Chondrocyte (in vitro differentiated cells): ENCODE measurements at regions not wholly inside any gene's neighbourhood (a gene's known extent, or its start where the extent isn't known, plus 50 kb on each side); places are given as distances from the start of the nearest gene placed in this dataset.

ENCODE experiments used
- DNase-seq: peaks from one replicate; pipeline ENCODE4 v3.0.0; 2021; ENCODE audit warnings: mixed read lengths, low spot score
- H3K27ac Mint-ChIP-seq: one replicate; pipeline ENCODE4 v1.8.0; 2021; ENCODE audit warnings: mild to moderate bottlenecking, moderate library complexity, mixed read lengths; ENCODE audit not compliant: unreplicated experiment
- H3K27me3 Mint-ChIP-seq: 2 replicates; pipeline ENCODE4 v1.8.0; 2021; ENCODE audit warnings: low read depth, mixed read lengths
- H3K36me3 Mint-ChIP-seq: 2 replicates; pipeline ENCODE4 v1.8.0; 2021; ENCODE audit warnings: low read depth, mixed read lengths
- H3K4me1 Mint-ChIP-seq: 2 replicates; pipeline ENCODE4 v1.8.0; 2021; ENCODE audit warnings: low read depth, mild to moderate bottlenecking, mixed read lengths
- H3K4me3 Mint-ChIP-seq: one replicate; pipeline ENCODE4 v1.8.0; 2021; ENCODE audit warnings: mild to moderate bottlenecking, moderate library complexity, mixed read lengths; ENCODE audit not compliant: unreplicated experiment
- H3K9me3 Mint-ChIP-seq: 2 replicates; pipeline ENCODE4 v1.8.0; 2021; ENCODE audit warnings: low read depth, mixed read lengths
- TF ChIP-seq, protein P1 (sequence below): fragments of 200-600 bp; sonication (generic); IDR thresholded peaks from 2 replicates; pipeline ENCODE4 v1.5.0; 2021; ENCODE audit warnings: antibody characterized with exemption, mild to moderate bottlenecking, moderate library complexity

DNA sequence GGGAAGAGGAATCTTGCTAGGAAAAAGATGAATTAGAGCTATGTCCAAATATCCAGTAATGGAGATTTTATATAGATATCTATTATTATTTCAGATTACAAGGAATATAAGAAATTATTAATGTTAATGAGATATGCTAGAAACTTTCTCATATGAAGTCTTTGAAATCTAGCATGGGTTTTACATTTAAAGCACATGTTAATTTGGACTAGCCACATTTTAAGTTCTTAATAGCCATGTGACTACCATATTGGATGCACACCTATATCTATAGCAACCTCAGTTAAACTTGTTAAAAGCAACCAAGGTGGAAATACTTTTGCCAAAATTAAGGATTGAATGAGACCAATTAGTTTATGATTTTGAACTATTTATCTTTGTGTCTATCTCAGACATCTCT lies 86.7 kb upstream of the CNTNAP4 start:
- H3K9me3 Mint-ChIP-seq, result peaks cover 21% of the 10 kb centered on the region
- no peak overlapping the region for H3K27ac Mint-ChIP-seq
- no peak overlapping the region for H3K4me3 Mint-ChIP-seq
- H3K4me1 Mint-ChIP-seq, result no peaks in the 10 kb centered on the region
- TF ChIP-seq, protein P1, sequence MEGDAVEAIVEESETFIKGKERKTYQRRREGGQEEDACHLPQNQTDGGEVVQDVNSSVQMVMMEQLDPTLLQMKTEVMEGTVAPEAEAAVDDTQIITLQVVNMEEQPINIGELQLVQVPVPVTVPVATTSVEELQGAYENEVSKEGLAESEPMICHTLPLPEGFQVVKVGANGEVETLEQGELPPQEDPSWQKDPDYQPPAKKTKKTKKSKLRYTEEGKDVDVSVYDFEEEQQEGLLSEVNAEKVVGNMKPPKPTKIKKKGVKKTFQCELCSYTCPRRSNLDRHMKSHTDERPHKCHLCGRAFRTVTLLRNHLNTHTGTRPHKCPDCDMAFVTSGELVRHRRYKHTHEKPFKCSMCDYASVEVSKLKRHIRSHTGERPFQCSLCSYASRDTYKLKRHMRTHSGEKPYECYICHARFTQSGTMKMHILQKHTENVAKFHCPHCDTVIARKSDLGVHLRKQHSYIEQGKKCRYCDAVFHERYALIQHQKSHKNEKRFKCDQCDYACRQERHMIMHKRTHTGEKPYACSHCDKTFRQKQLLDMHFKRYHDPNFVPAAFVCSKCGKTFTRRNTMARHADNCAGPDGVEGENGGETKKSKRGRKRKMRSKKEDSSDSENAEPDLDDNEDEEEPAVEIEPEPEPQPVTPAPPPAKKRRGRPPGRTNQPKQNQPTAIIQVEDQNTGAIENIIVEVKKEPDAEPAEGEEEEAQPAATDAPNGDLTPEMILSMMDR, result no peak
- no peaks in the 10 kb centered on the region for H3K36me3 Mint-ChIP-seq
- no peak for DNase-seq
- H3K27me3 Mint-ChIP-seq, result peaks cover 1% of the 10 kb centered on the region

- no peak overlapping the region for H3K27ac Mint-ChIP-seq
- TF ChIP-seq, protein P1, result no peak
- H3K9me3 Mint-ChIP-seq, result no peaks in the 10 kb centered on the region
- DNase-seq, result no peak
- H3K4me1 Mint-ChIP-seq, result no peaks in the 10 kb centered on the region
- no peaks in the 10 kb centered on the region for H3K36me3 Mint-ChIP-seq
- no peak overlapping the region for H3K4me3 Mint-ChIP-seq
- peaks cover 1% of the 10 kb centered on the region for H3K27me3 Mint-ChIP-seq
Observed at GRCh38 chr16:76193906-76194615, 83.1 kb upstream of the CNTNAP4 start.

DNA sequence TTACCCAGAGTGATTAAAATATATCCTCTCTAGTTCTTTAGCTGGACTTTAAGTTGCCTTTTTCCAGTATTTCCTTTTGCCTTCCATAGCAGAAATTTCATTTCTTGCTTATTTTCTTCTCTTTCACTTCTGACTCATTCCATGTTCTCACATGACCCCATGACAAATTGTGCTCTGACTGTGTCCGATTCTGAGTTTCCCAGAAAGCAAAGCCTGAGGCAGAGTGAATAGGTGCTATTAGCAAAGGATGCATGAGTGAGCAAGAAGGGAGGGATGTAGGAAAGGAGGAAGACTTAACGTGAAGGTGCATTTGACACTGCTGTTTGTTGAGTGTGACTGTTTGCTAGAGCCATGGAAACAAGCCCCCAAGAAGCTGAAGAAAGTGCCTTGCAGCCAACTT lies 82.6 kb upstream of the CNTNAP4 start:
- no peaks in the 10 kb centered on the region for H3K9me3 Mint-ChIP-seq
- TF ChIP-seq, protein P1, result no peak
- no peak overlapping the region for H3K27ac Mint-ChIP-seq
- H3K27me3 Mint-ChIP-seq, result peaks cover 1% of the 10 kb centered on the region
- H3K4me3 Mint-ChIP-seq, result no peak overlapping the region
- H3K4me1 Mint-ChIP-seq, result no peaks in the 10 kb centered on the region
- no peaks in the 10 kb centered on the region for H3K36me3 Mint-ChIP-seq
- no peak for DNase-seq

DNA sequence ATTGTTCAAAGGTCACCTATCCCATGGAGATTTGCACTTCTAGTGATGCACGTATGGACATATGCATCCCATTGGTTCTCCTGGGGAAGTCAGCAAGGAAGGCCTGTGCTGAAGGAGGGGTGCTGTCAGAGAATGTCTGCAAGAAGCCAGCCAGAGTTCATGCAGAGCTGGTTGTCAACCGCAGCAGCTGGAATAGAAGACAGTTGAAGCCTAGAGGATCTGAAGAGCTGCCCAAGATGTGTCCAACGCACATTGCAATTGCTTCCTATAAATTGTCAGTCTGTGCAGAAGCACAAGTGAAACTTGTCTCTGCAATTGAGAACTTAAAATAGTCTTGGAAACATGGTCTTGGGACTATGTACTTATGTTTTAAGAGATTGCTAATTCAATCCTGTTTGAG lies 82.1 kb upstream of the CNTNAP4 start:
- TF ChIP-seq, protein P1, result no peak
- no peaks in the 10 kb centered on the region for H3K9me3 Mint-ChIP-seq
- H3K4me1 Mint-ChIP-seq, result no peaks in the 10 kb centered on the region
- H3K36me3 Mint-ChIP-seq, result no peaks in the 10 kb centered on the region
- H3K4me3 Mint-ChIP-seq, result no peak overlapping the region
- no peak overlapping the region for H3K27ac Mint-ChIP-seq
- peaks cover 1% of the 10 kb centered on the region for H3K27me3 Mint-ChIP-seq
- no peak for DNase-seq

- TF ChIP-seq, protein P1, result no peak
- peaks cover 1% of the 10 kb centered on the region for H3K27me3 Mint-ChIP-seq
- no peak for DNase-seq
- no peaks in the 10 kb centered on the region for H3K9me3 Mint-ChIP-seq
- H3K4me1 Mint-ChIP-seq, result no peaks in the 10 kb centered on the region
- no peak overlapping the region for H3K27ac Mint-ChIP-seq
- no peak overlapping the region for H3K4me3 Mint-ChIP-seq
- H3K36me3 Mint-ChIP-seq, result no peaks in the 10 kb centered on the region
Observed at GRCh38 chr16:76195648-76196047, 81.6 kb upstream of the CNTNAP4 start.
